Central memory CD8-positive, alpha-beta T cell (primary cell): ENCODE measurements at regions not wholly inside any gene's neighbourhood (a gene's known extent, or its start where the extent isn't known, plus 50 kb on each side); places are given as distances from the start of the nearest gene placed in this dataset.

Experiments
- ATAC-seq: fragments of 150-1000 bp; cut with Tn5 transposase; replicated peaks from 2 replicates; pipeline ENCODE4 v1.10.0; 2022; ENCODE audit warnings: mild to moderate bottlenecking, moderate FRiP score, moderate number of reproducible peaks; ENCODE audit not compliant: poor library complexity, severe bottlenecking; ENCODE audit errors: extremely low read depth
- DNase-seq, 2 donors: peaks; one replicate each; pipeline ENCODE4 v3.0.0; 2021; ENCODE audit warnings: low spot score in 2 of 2
- H3K27ac Mint-ChIP-seq: one replicate; pipeline ENCODE4 v1.8.0; 2022; ENCODE audit warnings: low read depth, mild to moderate bottlenecking, moderate library complexity, mixed read lengths
- H3K27me3 Mint-ChIP-seq: one replicate; pipeline ENCODE4 v1.8.0; 2022; ENCODE audit warnings: mixed read lengths
- H3K36me3 Mint-ChIP-seq: one replicate; pipeline ENCODE4 v1.8.0; 2022; ENCODE audit warnings: mild to moderate bottlenecking, moderate library complexity, mixed read lengths; ENCODE audit not compliant: insufficient read depth
- H3K4me1 Mint-ChIP-seq: one replicate; pipeline ENCODE4 v1.8.0; 2022; ENCODE audit warnings: mixed read lengths
- H3K4me3 Mint-ChIP-seq: one replicate; pipeline ENCODE4 v1.8.0; 2022; ENCODE audit warnings: mild to moderate bottlenecking, moderate library complexity, mixed read lengths
- H3K9me3 Mint-ChIP-seq: one replicate; pipeline ENCODE4 v1.8.0; 2022; ENCODE audit warnings: mixed read lengths

- Mint-ChIP-seq H3K4me3 (no peak overlapping the region), H3K9me3 (no peaks in the 10 kb centered on the region), H3K27ac (no peak overlapping the region), H3K36me3 (no peaks in the 10 kb centered on the region), H3K27me3 (peaks cover 56% of the 10 kb centered on the region), H3K4me1 (no peaks in the 10 kb centered on the region)
- no peak for ATAC-seq
- no peak for DNase-seq
Observed at GRCh38 chr12:19035536-19035935, 94.0 kb upstream of the PLEKHA5 start.

GRCh38 chr12:19036673-19037357 lies 92.7 kb upstream of the PLEKHA5 start:
- no peaks in the 10 kb centered on the region for H3K36me3 Mint-ChIP-seq
- H3K4me3 Mint-ChIP-seq: no peak overlapping the region
- DNase-seq (no peak), ATAC-seq (no peak)
- no peaks in the 10 kb centered on the region for H3K4me1 Mint-ChIP-seq
- H3K9me3 Mint-ChIP-seq: no peaks in the 10 kb centered on the region
- H3K27me3 Mint-ChIP-seq: peaks cover 51% of the 10 kb centered on the region
- H3K27ac Mint-ChIP-seq: no peak overlapping the region

- H3K4me1 Mint-ChIP-seq: no peaks in the 10 kb centered on the region
- peaks cover 45% of the 10 kb centered on the region for H3K27me3 Mint-ChIP-seq
- no peaks in the 10 kb centered on the region for H3K36me3 Mint-ChIP-seq
- no peak for ATAC-seq
- no peak for DNase-seq
- H3K9me3 Mint-ChIP-seq: no peaks in the 10 kb centered on the region
- H3K4me3 Mint-ChIP-seq: no peak overlapping the region
- no peak overlapping the region for H3K27ac Mint-ChIP-seq
Observed at GRCh38 chr12:19038209-19038608, 91.3 kb upstream of the PLEKHA5 start.

- Mint-ChIP-seq H3K9me3 (no peaks in the 10 kb centered on the region), H3K36me3 (no peaks in the 10 kb centered on the region), H3K4me3 (no peak overlapping the region), H3K27me3 (peaks cover 45% of the 10 kb centered on the region), H3K27ac (no peak overlapping the region), H3K4me1 (no peaks in the 10 kb centered on the region)
- no peak for DNase-seq
- no peak for ATAC-seq
Observed at GRCh38 chr12:19039515-19039914, 90.0 kb upstream of the PLEKHA5 start.

GRCh38 chr12:19042221-19042620 lies 87.3 kb upstream of the PLEKHA5 start:
- DNase-seq (no peak), ATAC-seq (no peak)
- no peak overlapping the region for H3K27ac Mint-ChIP-seq
- H3K4me1 Mint-ChIP-seq: no peaks in the 10 kb centered on the region
- no peaks in the 10 kb centered on the region for H3K9me3 Mint-ChIP-seq
- no peaks in the 10 kb centered on the region for H3K36me3 Mint-ChIP-seq
- no peak overlapping the region for H3K4me3 Mint-ChIP-seq
- H3K27me3 Mint-ChIP-seq: peaks cover 35% of the 10 kb centered on the region

- Mint-ChIP-seq H3K36me3 (no peaks in the 10 kb centered on the region), H3K4me1 (no peaks in the 10 kb centered on the region), H3K27me3 (peaks cover 18% of the 10 kb centered on the region), H3K4me3 (no peak overlapping the region), H3K9me3 (no peaks in the 10 kb centered on the region), H3K27ac (no peak overlapping the region)
- ATAC-seq: no peak
- DNase-seq: no peak
Observed at GRCh38 chr12:19044430-19044829, 85.1 kb upstream of the PLEKHA5 start.

GRCh38 chr12:19044891-19045290 lies 84.6 kb upstream of the PLEKHA5 start:
- Mint-ChIP-seq H3K4me1 (no peaks in the 10 kb centered on the region), H3K9me3 (no peaks in the 10 kb centered on the region), H3K36me3 (no peaks in the 10 kb centered on the region), H3K27me3 (peaks cover 13% of the 10 kb centered on the region), H3K4me3 (no peak overlapping the region), H3K27ac (no peak overlapping the region)
- ATAC-seq (no peak), DNase-seq (no peak)

- ATAC-seq (no peak), DNase-seq (no peak)
- Mint-ChIP-seq H3K27ac (no peak overlapping the region), H3K9me3 (no peaks in the 10 kb centered on the region), H3K4me1 (no peaks in the 10 kb centered on the region), H3K27me3 (peaks cover 8% of the 10 kb centered on the region), H3K4me3 (no peak overlapping the region), H3K36me3 (no peaks in the 10 kb centered on the region)
Observed at GRCh38 chr12:19045426-19045825, 84.1 kb upstream of the PLEKHA5 start.

GRCh38 chr12:19048943-19049342 lies 80.6 kb upstream of the PLEKHA5 start:
- peaks cover 17% of the 10 kb centered on the region for H3K27me3 Mint-ChIP-seq
- H3K36me3 Mint-ChIP-seq: no peaks in the 10 kb centered on the region
- H3K27ac Mint-ChIP-seq: no peak overlapping the region
- no peaks in the 10 kb centered on the region for H3K9me3 Mint-ChIP-seq
- no peak overlapping the region for H3K4me3 Mint-ChIP-seq
- ATAC-seq: no peak
- no peak for DNase-seq
- no peaks in the 10 kb centered on the region for H3K4me1 Mint-ChIP-seq

- Mint-ChIP-seq H3K9me3 (no peaks in the 10 kb centered on the region), H3K27me3 (peaks cover 33% of the 10 kb centered on the region), H3K27ac (no peak overlapping the region), H3K4me3 (no peak overlapping the region), H3K36me3 (no peaks in the 10 kb centered on the region), H3K4me1 (peaks cover 9% of the 10 kb centered on the region)
- DNase-seq: no peak
- ATAC-seq: no peak
Observed at GRCh38 chr12:19052689-19053088, 76.8 kb upstream of the PLEKHA5 start.

GRCh38 chr12:19053218-19053617 lies 76.3 kb upstream of the PLEKHA5 start:
- H3K9me3 Mint-ChIP-seq: no peaks in the 10 kb centered on the region
- H3K4me1 Mint-ChIP-seq: peaks cover 9% of the 10 kb centered on the region
- H3K27me3 Mint-ChIP-seq: peaks cover 33% of the 10 kb centered on the region
- ATAC-seq (no peak), DNase-seq (no peak)
- no peaks in the 10 kb centered on the region for H3K36me3 Mint-ChIP-seq
- no peak overlapping the region for H3K4me3 Mint-ChIP-seq
- H3K27ac Mint-ChIP-seq: no peak overlapping the region

GRCh38 chr12:19054035-19054434 lies 75.5 kb upstream of the PLEKHA5 start:
- Mint-ChIP-seq H3K4me1 (peaks cover 9% of the 10 kb centered on the region), H3K4me3 (no peak overlapping the region), H3K36me3 (no peaks in the 10 kb centered on the region), H3K27me3 (peaks cover 33% of the 10 kb centered on the region), H3K27ac (no peak overlapping the region), H3K9me3 (no peaks in the 10 kb centered on the region)
- no peak for ATAC-seq
- DNase-seq: no peak

- H3K36me3 Mint-ChIP-seq: no peaks in the 10 kb centered on the region
- H3K4me1 Mint-ChIP-seq: peaks cover 9% of the 10 kb centered on the region
- no peak for ATAC-seq
- no peak overlapping the region for H3K27ac Mint-ChIP-seq
- no peaks in the 10 kb centered on the region for H3K9me3 Mint-ChIP-seq
- H3K4me3 Mint-ChIP-seq: no peak overlapping the region
- H3K27me3 Mint-ChIP-seq: peaks cover 33% of the 10 kb centered on the region
- no peak for DNase-seq
Observed at GRCh38 chr12:19055589-19055988, 73.9 kb upstream of the PLEKHA5 start.
